ENCODE measurements at regions not wholly inside any gene's neighbourhood (a gene's known extent, or its start where the extent isn't known, plus 50 kb on each side); places are given as distances from the start of the nearest gene placed in this dataset.
A peak's percentile ranks its signal among the peaks of the same experiment; 100 is the strongest.
"Not testable (repeated sequence)": the region's sequence is repeated elsewhere in the genome, so short reads cannot be mapped to it uniquely, and the experiment has no call there.

GRCh38 chr18:45343365-45343764 lies 271.9 kb upstream of the SLC14A2 start:
- no peak for DNase-seq (ENCODE audit: low spot score)

- not testable (repeated sequence) for DNase-seq (ENCODE audit: low spot score)
These were observed 270.6 kb upstream of the SLC14A2 start for GRCh38 chr18:45344680-45345079.

GRCh38 chr18:45349019-45349418 lies 266.3 kb upstream of the SLC14A2 start:
- DNase-seq (ENCODE audit: low spot score): no peak

GRCh38 chr18:45349467-45349866 lies 265.8 kb upstream of the SLC14A2 start:
- DNase-seq (ENCODE audit: low spot score): no peak

GRCh38 chr18:45350404-45351156 lies 264.7 kb upstream of the SLC14A2 start:
- no peak for DNase-seq (ENCODE audit: low spot score)

- no peak for DNase-seq (ENCODE audit: low spot score)
These were observed 262.4 kb upstream of the SLC14A2 start for GRCh38 chr18:45352874-45353273.

GRCh38 chr18:45353530-45353929 lies 261.7 kb upstream of the SLC14A2 start:
- no peak for DNase-seq (ENCODE audit: low spot score)

GRCh38 chr18:45355944-45356520 lies 259.2 kb upstream of the SLC14A2 start:
- no peak for DNase-seq (ENCODE audit: low spot score)

GRCh38 chr18:45357686-45358470 lies 257.4 kb upstream of the SLC14A2 start:
- DNase-seq (ENCODE audit: low spot score): no peak

- DNase-seq (ENCODE audit: low spot score): no peak
These were observed 255.8 kb upstream of the SLC14A2 start for GRCh38 chr18:45359275-45360009.

- DNase-seq (ENCODE audit: low spot score): no peak
These were observed 254.0 kb upstream of the SLC14A2 start for GRCh38 chr18:45361125-45361851.

GRCh38 chr18:45363196-45363595 lies 252.1 kb upstream of the SLC14A2 start:
- no peak for DNase-seq (ENCODE audit: low spot score)

- DNase-seq (ENCODE audit: low spot score): no peak
These were observed 249.4 kb upstream of the SLC14A2 start for GRCh38 chr18:45365835-45366234.

GRCh38 chr18:45370255-45371010 lies 244.8 kb upstream of the SLC14A2 start:
- peak; percentile 22 for DNase-seq (ENCODE audit: low spot score)

GRCh38 chr18:45373286-45373880 lies 241.9 kb upstream of the SLC14A2 start:
- DNase-seq (ENCODE audit: low spot score): peak; percentile 8

- DNase-seq (ENCODE audit: low spot score): no peak
These were observed 241.0 kb upstream of the SLC14A2 start for GRCh38 chr18:45374236-45374635.

GRCh38 chr18:45374878-45375630 lies 240.2 kb upstream of the SLC14A2 start:
- no peak for DNase-seq (ENCODE audit: low spot score)

GRCh38 chr18:45376193-45376592 lies 239.1 kb upstream of the SLC14A2 start:
- DNase-seq (ENCODE audit: low spot score): no peak

- no peak for DNase-seq (ENCODE audit: low spot score)
These were observed 237.0 kb upstream of the SLC14A2 start for GRCh38 chr18:45378308-45378707.

GRCh38 chr18:45378933-45379332 lies 236.3 kb upstream of the SLC14A2 start:
- no peak for DNase-seq (ENCODE audit: low spot score)

Data from germinal center (tissue), 1 donor.